ENCODE measurements at regions not wholly inside any gene's neighbourhood (a gene's known extent, or its start where the extent isn't known, plus 50 kb on each side); places are given as distances from the start of the nearest gene placed in this dataset.

DNA sequence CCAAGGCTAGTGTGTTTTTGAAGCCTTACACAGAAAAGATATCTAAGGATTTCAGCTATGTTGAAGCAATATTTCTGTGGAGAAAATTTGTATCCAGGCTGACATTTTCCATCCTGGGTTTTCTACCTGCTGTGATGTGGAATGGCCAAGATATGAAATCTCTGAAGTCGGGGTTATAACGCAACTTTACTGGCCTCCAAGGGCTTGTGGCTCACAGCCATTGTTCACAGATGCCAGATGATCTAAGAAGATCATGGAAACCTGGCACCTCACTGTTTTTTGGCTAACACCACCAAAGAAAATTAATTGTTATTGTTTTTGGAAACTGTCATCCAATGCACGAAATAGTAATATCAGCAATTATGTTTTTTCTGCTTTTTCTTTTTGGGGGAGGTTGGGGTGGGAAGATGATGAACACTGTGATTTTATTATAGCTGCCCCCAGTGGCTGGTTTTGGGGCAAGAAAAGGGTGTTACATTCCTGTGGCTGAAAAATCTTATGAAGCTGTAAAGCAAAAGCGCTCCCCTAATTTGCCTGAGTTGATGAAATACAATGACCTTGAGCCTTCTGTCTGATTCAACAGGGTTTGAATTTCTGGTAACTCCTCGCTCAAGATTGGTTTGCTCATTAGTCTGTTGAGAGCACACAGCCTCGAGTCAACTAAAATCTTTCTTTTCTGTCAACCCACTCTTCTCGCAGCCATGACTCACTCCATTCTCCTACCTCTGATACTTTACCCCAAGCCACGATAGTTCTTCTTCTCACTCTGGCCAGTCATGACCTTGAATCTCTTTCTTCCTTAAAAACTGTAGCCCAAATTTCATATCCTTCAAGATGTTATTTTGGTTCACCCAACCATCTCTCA is 236.7 kb downstream of the PAX1 start:
- DNase-seq: no peak

DNA sequence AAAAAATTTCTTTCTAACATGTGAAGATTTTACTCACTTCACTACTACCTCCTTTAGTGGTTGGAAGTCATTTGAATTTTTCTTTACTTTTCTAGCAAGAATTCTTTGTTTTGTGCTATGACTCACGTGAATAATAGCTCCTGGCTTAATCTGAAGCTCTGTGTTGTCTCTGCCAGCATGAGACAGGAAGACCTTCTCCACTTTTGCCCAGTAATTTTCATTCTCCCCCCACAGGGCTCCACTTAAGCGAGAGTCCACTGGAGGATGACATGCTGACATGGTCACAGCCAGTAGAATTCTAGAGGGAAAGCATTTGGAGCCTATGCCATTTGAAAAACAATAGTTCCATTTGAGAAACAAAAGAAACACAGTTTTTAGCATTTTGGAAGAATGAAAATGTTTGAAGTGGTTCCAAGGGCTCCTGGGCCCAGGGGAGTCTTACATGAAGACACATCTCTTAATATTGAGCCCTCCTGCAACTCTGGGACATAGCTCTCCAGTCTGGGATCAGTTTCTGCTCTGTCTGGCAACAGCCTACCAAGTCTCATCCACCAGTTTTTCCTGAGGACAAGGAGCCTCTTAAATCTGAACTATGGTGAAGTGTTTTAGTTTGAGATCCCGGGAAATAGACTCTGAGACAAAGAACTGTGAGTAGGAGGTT is 231.4 kb downstream of the PAX1 start:
- no peak for DNase-seq

DNA sequence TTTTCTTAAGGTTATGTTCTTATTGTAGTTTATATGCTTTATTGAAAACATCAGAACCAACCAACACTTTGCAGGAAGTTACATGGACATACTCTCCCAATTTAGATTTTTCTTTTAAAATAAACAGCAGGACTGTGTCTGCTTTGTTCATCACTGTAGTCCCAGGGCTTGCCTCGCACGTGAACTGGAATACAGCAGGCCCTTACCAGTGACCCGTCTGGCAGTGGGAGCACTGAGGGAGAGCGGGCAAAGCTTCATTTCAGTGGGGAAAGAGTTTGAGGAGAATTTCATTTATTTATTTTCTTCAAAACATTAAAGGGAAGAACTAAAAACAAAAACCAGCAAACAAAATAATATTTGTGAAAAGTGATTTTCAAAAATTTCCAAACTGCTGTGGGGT is 230.8 kb downstream of the PAX1 start:
- no peak for DNase-seq

DNA sequence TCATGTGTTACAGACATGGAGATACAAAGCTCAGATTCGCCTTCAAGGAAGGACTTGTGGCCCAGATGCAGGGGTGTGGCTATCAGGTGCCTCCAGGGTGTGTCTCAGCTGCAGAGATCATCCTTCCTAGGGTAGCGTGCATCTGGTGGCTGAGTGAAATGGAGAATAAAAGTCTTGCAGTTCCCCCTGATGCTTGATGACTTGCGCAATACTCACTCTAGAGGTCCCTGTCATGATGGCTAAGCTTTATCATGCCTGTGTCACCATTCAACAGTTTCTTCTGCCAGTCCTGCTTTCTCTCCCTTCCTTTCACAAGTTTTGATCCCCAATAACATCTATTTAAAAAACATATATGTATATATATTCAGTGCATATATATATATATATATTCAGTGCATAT is 228.1 kb downstream of the PAX1 start:
- DNase-seq: no peak

DNA sequence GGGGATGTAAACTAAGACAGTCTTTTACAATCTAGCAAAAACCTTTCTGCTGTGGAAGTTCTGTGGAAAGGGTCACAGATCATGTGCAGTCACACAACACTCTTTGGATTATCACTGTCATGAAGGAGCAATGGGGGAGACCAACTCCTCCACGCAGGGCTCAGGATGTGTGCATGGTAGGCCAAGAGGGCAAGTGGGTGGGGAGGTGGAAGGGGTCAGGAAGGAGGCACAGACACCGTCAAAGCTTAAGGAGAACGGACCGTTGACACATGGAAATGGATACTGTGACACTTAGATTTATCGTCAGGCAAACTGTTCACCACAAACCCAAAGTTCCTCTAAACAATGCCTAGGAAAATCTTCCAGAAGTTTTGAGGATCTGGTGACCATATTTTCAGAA is 215.8 kb downstream of the PAX1 start:
- no peak for DNase-seq

DNA sequence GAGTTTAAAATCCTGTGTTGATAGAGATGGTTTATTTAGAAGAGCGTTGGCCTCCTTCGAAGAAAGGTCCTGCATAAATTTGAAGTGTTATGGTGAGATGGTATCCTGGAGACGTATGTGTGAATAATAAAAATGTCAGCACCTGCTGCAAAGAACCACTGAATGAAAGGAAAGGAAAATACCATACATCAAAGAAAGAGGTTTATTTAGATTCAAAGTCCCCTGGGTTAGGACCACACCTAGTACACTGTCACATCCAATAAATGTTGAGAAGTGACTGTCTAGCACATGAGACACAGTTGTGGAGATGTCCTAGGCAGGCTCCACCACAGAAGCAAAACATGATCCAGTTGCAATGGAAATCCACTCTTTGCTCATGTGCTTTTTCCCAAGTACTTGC is 214.7 kb downstream of the PAX1 start:
- DNase-seq: no peak

DNA sequence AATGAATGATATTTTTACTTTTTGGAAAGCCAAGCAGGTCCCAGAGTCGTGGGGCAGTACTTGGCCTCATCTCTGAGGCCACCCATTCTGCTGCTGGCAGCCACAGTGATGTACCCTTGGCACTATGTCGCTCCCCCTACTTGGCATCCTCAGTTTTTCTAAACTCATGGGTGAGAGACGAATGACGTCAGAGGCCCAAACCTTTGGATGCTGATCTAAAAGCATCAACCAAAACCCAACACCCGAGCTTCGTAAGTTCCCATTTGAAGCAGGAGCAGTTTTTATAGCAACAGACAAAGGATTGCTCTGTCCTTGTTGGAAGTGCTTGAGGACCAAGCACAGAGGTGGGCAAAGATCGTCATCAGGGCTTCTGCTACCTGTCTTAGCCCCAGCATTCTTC is 212.9 kb downstream of the PAX1 start:
- no peak for DNase-seq

DNA sequence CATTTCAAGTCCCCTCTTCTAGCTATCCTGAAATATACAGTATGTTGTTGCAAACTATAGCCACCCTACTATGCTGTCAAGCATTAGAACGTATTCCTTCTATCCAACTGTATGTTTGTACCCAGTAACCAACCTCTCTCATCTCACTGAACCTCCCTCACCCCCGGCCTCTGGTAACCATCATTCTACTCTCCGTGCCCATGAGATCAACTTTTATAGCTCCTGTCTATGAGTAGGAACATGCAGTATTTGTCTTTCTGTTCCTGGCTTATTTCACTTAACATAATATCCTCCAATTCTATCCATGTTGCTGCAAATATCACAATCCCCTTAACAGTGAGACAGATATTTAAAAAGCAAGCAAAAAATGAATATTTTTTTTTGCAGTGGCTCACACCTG is 196.9 kb downstream of the PAX1 start:
- no peak for DNase-seq

DNA sequence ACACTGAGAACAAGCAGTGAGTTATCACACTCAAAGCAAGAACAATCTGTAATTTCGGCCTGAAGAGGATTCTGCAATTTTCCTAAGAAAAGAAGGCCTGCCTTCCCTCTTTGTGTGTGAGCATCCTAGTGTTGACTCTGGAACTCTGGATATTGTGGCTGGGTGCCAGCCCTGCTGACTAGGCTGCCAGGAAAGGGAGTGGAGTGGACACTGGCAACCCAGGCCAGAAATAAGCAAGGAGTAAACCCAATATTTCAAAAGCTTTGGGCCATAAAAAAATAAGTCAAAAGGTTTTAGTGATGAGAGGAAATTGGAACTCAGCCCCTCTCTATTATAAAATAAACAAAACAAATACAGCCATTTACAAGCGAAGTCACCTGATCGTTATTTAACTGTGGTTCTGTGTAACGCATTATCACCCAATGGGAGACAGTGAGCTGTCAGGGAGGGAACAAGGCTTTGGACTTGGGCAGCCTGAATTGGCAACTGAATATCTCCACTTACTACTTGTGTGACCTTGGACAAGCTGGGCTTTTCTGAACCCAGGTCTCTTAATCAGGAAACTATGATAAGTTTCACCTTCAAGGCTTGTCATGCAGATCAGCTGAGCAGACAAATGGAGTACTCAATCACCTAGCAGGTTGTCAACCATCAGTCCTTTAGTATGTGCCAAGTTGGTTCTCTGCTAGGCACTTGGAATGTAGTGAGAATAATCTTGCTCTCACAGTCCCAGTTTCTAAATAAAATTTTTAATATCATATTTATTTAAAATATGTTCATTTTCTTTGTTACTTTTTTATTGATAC is 196.2 kb downstream of the PAX1 start:
- no peak for DNase-seq

DNA sequence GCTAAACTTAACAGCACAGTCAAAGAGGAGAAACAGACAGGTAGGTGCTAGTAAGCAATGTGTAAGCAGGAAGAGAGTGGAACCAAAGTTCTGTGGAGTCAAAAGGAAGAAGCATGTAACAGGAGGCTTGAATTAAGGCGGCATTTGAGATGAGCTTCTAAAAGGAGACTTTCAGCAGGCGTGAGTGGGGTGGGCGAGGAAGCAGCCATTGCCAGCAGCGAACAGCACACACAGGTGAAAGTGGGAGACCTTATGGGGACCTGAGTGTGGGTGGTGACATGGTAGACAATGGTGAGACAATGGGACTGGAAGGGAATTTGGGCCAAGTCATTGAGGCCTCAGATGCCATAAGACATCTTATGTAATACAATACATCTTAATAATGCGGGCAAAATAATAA is 195.0 kb downstream of the PAX1 start:
- DNase-seq: no peak

DNA sequence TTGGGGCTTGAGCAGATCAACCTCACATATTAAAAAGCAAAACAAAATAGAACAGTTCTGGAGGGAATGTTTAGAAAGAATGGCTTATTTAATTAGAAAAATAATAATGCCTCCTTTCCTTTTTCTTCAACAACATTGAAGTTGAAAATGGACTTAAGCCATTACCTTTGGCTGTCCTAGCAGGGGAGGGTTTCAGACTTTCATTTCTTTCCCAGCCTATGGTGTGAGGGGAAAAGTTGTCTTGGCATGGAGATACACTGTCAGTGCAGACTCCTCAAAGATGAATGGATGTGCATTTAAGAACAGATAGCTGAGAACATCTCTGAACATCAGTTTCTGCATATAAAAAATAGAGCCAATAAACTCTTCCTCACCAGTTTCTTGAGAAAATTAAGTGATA is 169.5 kb downstream of the PAX1 start:
- no peak for DNase-seq

DNA sequence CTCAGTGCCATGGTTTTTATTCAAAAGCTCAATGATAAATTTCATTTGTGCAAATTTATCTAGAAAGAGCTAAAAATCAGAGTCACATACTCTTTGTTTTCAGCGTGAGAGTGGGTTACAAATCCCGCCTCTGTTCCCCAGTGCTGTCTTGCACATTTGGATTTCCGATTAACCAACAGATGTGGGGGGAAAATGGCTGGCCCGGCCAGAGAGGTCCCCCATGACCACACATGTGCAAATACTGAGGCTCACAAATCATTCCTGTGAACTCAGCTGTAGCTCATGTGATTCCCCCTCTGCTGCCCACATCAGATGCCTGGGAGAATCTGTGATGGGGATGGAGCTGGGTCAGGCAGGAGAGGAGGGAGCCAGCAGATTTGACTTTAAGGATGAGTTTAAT is 168.7 kb downstream of the PAX1 start:
- DNase-seq: no peak

DNA sequence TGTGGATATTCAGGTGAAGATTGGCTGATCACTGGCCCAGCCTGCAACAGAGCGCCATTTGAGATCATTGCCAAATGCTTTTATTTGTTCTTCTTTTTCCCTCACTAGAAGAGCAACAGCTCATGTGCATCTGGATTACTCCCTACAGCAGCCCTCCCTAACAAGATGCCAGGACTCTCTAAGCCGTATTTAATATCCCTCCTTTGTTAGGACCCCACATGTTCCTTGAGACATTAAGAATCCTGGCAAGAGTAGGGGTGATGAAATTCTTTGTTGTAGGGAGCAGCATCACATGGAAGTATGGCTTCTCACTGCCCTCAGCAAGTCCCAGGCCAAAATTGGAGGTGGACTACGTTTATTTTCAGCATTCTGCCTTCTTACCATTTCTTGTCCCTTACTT is 167.8 kb downstream of the PAX1 start:
- no peak for DNase-seq

DNA sequence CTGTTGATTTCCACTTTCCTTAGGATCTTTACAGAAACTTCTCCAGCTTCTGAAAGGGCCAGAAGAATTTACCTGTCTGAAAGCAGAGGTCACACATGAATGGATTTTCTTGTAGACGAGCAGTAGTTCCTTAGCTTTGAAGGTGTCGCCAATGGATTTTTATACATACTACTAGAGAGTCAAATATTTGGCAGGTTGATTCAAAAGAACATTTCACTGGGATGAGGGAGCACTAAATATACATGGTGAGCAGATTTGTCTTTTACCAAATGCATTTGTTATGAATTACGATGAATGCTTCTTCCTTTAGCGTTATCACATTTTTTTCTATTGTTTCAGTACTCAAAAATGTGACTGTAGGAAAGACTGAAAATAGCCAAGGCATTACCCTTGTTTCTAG is 162.3 kb downstream of the PAX1 start:
- no peak for DNase-seq

DNA sequence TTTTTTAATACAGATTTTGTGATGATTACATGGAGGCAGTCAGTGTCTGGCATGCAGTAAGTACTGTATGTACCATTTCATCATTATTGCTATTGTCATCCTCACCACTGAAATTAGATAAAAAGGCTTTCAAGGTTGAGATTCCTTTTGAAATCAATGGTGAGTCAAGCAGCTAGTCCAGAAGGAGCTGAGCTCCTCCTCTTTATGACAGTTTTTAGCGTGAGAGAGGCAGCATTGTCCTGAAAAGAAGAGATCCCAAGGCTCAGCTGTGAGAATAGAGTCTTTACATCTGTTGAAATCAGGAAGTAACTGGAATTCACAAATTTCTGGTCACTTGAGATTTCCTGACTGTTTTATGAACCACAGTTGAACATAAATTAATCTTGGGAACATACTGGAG is 161.9 kb downstream of the PAX1 start:
- DNase-seq: no peak

DNA sequence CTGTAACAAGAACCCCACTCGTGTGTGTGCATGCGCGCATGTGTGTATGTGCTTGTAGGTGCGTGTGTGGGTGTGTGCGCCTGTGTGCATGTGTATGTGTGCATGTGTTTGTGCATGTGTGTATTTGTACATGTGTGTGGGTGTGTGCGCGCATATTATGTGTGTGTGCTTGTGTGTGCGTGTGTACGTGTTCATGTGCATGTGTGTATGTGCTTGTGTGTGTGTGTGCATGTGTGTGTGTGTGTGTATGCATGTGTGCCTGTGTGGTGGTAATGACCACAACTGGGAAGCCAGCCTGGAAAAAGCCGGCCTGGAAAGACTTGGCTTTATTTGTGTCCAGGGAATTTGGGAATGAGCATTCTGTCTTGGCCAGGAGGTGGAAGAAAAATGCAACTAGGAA is 157.5 kb downstream of the PAX1 start:
- no peak for DNase-seq

DNA sequence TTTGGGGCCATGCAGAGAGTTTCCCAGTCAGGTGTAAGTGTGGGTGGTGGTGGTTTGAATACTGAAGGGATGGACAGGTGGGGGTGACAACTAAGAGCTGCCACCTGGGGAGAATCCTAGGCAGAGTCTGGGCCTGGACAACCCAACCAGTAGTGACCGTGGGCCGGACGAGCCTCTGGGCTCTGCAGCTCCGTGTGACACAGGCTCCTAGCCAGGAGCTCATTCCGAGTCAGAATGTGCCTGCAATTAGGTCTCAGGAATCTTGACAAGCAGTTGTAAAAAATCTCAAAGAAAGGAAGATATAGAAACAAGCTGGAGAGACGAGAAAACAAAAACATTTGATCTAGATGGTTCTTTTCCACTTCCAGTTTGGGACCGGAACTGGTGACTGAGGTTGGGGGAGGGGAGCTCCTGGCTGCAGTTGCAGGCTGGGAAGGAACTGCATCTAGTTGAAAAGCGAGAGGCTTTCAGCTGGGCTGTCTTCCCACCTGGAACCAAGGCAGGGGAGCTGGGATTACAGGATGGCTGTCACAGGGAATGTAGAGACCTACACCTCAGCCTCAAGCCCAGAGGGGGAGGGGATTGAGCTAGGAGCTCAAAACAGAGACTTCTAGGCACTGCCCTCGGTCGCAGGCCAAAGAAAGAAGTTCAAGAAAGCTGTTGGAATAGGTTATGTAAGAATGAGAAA is 156.9 kb downstream of the PAX1 start:
- DNase-seq: no peak

DNA sequence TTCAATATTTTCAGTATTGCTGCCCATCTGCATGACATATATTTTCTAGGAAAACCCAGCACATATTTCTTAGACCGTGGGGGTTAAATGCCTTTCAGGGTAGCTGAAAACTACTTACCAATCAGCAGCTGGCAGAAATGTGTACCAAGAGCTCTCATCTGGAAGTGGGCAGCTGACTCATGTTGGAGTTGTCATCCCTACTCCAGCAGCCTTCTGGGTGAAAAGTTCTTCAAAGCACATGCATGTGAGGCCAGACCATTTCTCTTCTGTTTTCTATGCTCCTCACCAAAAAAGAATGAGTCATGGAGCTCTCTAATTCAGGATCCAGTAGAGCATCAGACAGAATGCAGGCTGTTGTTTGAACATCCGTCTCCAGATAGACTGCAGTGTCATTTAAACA is 135.5 kb downstream of the PAX1 start:
- no peak for DNase-seq

DNA sequence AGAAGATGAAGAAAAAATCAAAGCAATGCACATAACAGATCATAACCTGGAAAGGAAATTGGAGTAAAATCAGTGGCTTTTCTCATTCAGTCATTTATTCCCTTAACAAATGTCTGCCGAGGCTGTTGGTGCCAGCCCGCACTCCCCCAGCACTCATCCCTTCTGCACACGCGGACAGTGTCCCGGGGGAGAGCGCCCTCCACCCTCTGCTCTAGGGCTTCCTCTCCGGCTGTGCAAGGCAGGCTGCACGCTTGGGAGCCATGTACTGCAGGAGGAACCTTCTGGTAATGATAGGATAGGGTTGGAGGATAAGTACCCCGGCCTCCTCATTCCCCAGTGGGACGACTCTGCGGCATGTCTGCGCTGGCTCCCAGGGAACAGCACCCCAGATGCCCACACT is 134.5 kb downstream of the PAX1 start:
- no peak for DNase-seq

DNA sequence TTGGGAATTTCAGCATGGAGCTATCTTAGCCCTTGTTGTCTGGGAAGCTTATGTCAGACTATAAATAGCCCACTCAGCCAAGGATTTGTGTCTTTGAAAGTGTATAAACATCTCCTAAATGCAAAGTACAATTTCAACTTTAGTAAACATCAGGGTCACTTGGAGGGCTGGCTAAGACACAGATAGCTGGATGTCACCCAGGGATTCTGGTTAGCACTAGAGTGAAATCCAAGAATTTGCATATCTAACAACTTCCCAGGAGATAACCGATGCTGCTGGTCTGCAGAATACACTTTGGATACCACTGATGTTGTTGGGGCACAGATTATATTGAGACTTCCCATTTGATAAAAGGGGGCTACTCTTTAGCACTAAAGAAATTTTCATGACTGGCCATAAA is 130.9 kb downstream of the PAX1 start:
- DNase-seq: no peak

DNA sequence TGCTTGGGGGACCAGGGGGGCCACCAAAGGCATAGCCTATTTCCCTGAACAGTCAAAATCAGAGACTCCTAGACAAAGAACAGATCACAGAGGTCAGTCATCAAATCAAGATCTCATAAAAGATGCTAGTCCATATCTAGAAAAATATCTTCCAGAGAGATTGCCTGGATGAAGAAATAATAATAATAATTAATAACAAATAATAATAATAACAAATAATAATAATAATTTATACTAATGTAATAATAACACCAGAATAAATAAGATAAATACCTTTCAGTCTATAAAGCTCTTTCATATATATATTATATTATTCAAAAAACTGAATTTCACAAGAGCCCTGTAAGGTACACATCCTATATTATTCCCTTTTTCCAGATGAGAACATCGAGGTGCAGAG is 129.6 kb downstream of the PAX1 start:
- no peak for DNase-seq

DNA sequence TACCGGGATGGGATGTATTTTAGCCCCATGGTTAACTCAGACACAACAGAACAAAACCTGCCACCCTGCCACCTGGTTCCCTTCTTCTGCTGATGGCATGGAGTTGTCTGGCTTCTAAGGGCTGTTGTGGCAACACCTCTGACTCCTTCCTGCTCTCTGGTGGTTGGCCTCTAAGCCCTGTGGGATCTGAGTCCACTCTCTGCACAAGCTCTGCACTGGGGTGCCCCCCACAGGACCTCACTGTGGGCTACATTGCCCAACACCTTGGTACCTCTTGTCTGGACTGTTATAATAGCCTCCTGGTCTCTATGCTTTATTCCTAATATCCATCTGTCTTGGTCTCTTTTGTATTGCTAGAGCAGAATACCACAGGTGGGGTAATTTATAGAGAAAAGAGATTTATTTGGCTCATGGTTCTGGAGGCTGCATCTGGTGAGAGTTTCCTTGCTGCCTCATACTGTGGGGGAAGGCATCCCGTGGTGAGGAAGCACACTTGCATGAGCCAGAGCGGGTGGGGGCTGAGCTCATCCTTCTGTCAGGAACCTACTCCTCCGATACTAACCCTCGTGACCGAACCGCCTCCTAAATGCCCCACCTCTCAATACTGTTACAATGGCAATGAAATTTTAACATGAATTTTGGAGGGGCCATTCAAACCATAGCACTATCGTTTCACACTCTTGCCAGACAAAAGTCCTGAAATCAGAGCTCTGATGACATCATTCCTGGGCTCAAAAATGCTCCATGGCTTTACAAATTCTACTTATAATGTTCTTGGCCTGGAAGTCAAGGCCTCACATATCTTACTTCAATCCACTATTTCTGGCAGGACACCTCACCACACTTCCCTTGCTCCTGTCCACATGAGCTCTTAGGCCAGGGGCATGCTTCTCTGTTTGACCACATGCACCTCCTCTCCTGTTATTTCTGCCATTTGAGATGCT is 127.2 kb downstream of the PAX1 start:
- DNase-seq: no peak

Data from dermis blood vessel endothelial cell (primary cell).